ENCODE measurements at regions not wholly inside any gene's neighbourhood (a gene's known extent, or its start where the extent isn't known, plus 50 kb on each side); places are given as distances from the start of the nearest gene placed in this dataset.
"Not testable (repeated sequence)": the region's sequence is repeated elsewhere in the genome, so short reads cannot be mapped to it uniquely, and the experiment has no call there.

DNA sequence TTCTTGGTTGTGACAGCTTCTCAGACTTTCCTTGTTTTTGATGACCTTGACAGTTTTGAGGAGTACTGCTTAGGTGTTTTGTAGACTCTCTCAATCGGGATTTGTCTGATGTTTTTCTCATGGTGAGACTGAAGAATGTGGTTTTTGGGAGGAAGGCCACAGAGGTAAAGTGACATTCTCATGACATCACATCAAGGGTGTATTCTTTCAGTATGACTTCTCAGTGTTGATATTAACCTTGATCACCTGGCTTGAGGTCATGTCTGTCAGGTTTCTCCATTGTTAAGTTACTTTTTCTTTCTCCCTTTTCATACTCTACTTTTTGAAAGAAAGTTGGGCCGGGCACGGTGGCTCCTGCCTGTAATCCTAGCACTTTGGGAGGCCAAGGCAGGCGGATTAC, 269.9 kb downstream of the ZNF37A start:
- not testable (repeated sequence) for DNase-seq

- peak; percentile 14 for DNase-seq
These were observed 271.8 kb downstream of the ZNF37A start for GRCh38 chr10:38365917-38366316.

GRCh38 chr10:38383800-38384199, 289.7 kb downstream of the ZNF37A start:
- DNase-seq = not testable (repeated sequence)

- not testable (repeated sequence) for DNase-seq
These were observed 292.7 kb downstream of the ZNF37A start for GRCh38 chr10:38386869-38387268.

DNA sequence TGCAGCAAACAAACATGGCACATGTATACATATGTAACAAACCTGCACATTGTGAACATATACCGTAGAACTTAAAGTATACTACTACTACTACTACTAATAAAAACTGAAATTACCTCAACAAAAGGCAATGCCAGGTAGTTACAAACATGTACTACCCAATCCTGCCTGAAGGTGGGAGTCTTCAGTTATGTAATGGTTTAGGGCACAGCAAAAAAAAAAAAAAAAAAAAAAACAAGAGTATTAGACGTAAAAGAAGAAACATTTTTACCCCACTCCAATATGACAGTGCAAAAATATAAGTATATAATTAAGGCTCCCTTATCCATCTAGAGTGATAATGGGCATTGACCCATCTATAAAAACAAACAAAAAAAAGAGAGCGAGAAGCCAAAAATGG, 296.6 kb downstream of the ZNF37A start:
- not testable (repeated sequence) for DNase-seq

- not testable (repeated sequence) for DNase-seq
These were observed 301.3 kb downstream of the ZNF37A start for GRCh38 chr10:38395465-38395864.

GRCh38 chr10:38396178-38396954, 302.2 kb downstream of the ZNF37A start:
- not testable (repeated sequence) for DNase-seq

DNA sequence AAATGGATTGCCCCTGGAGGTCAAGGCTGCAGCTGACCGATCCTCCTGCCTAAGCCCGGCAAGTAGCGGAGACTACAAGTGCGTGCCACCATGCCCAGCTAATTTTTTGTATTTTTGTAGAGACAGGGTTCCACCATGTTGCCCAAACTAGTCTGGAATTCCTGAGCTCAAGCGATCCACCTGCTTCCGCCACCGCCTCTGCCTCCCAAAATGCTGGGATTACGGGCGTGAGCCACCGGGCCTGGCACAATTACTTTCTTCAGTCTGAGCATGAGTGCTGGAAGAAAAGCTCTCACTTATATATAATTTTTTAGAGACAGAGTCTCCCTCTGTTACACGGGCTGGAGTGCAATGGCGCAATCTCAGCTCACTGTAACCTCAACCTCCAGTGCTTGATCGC, 307.4 kb downstream of the ZNF37A start:
- DNase-seq = not testable (repeated sequence)

- DNase-seq = peak; percentile 94
These were observed 308.6 kb downstream of the ZNF37A start for GRCh38 chr10:38402442-38403346.

GRCh38 chr10:38403347-38404117, 309.4 kb downstream of the ZNF37A start:
- DNase-seq = not testable (repeated sequence)

- DNase-seq = not testable (repeated sequence)
These were observed 329.5 kb downstream of the ZNF37A start for GRCh38 chr10:38423634-38424033.

- not testable (repeated sequence) for DNase-seq
These were observed 336.1 kb downstream of the ZNF37A start for GRCh38 chr10:38430242-38430641.

GRCh38 chr10:38437359-38437758, 343.2 kb downstream of the ZNF37A start:
- not testable (repeated sequence) for DNase-seq

- DNase-seq = not testable (repeated sequence)
These were observed 354.6 kb downstream of the ZNF37A start for GRCh38 chr10:38448614-38449355.

- DNase-seq = not testable (repeated sequence)
These were observed 355.5 kb downstream of the ZNF37A start for GRCh38 chr10:38449618-38450017.

DNA sequence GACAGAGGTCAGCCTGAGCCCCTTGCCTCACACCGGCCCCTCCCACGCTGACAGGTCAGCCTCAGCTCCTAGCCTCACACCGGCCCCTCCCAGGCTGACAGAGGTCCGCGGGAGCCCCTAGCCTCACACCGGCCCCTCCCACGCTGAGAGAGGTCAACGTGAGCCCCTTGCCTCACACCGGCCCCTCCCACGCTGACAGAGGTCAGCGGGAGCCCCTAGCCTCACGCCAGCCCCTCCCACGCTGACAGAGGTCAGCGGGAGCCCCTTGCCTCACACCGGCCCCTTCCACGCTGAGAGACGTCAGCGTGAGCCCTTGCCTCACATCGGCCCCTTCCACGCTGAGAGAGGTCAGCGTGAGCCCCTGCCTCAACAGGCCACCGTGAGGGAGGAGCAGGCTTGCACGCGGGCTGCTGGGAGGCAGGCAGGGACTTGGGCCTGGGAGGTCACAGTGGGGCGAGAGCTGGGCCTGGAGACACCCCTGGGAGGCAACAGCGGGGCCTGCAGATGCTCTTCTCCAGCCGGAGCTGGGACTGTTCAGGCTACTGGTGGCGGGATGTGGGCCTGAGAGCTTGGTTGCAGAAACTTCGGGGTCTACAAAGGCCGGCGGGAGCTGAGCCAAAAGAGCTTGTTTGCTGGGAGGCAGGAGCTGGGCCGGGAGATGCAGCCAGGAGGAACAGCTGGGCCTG, 356.4 kb downstream of the ZNF37A start:
- DNase-seq = not testable (repeated sequence)

GRCh38 chr10:38451306-38451967, 357.3 kb downstream of the ZNF37A start:
- DNase-seq = not testable (repeated sequence)
